Mucosa of descending colon (tissue), 3 donors: ENCODE measurements at regions not wholly inside any gene's neighbourhood (a gene's known extent, or its start where the extent isn't known, plus 50 kb on each side); places are given as distances from the start of the nearest gene placed in this dataset.
"Not testable (repeated sequence)": the region's sequence is repeated elsewhere in the genome, so short reads cannot be mapped to it uniquely, and the experiment has no call there.

Experiments
- ATAC-seq: fragments of 200-7000 bp; cut with Tn5 transposase; one replicate; pipeline ENCODE4 v1.9.1; 2020; ENCODE audit warnings: mild to moderate bottlenecking, moderate library complexity
- DNase-seq, 3 donors: peaks; one replicate each; pipeline ENCODE4 v3.0.0-alpha.2; 2020
- H3K36me3 ChIP-seq: fragments of 200-600 bp; one replicate; pipeline ENCODE4 v1.8.0; 2021; ENCODE audit warnings: low read depth, mild to moderate bottlenecking
- H3K4me1 ChIP-seq: fragments of 200-600 bp; one replicate; pipeline ENCODE4 v1.8.0; 2021; ENCODE audit warnings: low read depth, mild to moderate bottlenecking
- H3K4me3 ChIP-seq: fragments of 200-600 bp; one replicate; pipeline ENCODE4 v1.8.0; 2021; ENCODE audit warnings: mild to moderate bottlenecking
- H3K9me3 ChIP-seq: fragments of 200-600 bp; one replicate; pipeline ENCODE4 v1.8.0; 2021; ENCODE audit warnings: mild to moderate bottlenecking
- intact Hi-C, 2 donors: fragments of 100-400 bp; cut with DNase I in 1 of 2; cut with micrococcal nuclease in 1 of 2; formaldehyde crosslinking; loops; one replicate each; pipeline versions ENCODE4 v1.11.0 to v1.11.1; 2022; cut with DNase I, micrococcal nuclease
- TF ChIP-seq, protein P1 (sequence below): fragments of 200-600 bp; IDR thresholded peaks from one replicate; pipeline ENCODE4 v1.8.0; 2022; ENCODE audit warnings: antibody characterized with exemption, mild to moderate bottlenecking
- donor health status: DM: no; HTN: no; CAD: no; lungs with moderate emphysema.
- donor health status: DM: no; HTN: no; CAD: no.
- donor health status: DM: no; HTN: yes; CAD: no.

DNA sequence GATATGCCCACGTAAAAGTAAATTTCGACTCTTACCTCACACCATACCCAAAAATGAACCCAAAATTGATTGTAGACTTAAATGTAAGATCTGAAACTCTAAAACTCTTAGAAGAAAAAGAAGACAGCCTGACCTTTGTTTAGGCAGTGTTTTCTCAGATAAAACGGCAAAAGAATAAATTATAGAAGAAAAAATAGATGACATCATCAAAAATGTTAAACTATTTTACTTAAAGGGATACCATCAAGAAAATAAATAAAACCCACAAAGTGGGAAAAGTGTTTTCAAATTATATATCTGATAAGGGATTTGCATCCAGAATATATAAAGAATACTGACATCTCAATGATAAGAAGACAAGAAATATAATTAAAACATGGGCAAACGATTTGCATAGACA is 862.7 kb downstream of the DTWD2 start:
- Histone ChIP-seq H3K4me3 (no peak overlapping the region), H3K9me3 (no peaks in the 10 kb centered on the region), H3K4me1 (no peaks in the 10 kb centered on the region), H3K36me3 (no peaks in the 10 kb centered on the region)
- intact Hi-C loops = no loop called here
- TF ChIP-seq, protein P1, sequence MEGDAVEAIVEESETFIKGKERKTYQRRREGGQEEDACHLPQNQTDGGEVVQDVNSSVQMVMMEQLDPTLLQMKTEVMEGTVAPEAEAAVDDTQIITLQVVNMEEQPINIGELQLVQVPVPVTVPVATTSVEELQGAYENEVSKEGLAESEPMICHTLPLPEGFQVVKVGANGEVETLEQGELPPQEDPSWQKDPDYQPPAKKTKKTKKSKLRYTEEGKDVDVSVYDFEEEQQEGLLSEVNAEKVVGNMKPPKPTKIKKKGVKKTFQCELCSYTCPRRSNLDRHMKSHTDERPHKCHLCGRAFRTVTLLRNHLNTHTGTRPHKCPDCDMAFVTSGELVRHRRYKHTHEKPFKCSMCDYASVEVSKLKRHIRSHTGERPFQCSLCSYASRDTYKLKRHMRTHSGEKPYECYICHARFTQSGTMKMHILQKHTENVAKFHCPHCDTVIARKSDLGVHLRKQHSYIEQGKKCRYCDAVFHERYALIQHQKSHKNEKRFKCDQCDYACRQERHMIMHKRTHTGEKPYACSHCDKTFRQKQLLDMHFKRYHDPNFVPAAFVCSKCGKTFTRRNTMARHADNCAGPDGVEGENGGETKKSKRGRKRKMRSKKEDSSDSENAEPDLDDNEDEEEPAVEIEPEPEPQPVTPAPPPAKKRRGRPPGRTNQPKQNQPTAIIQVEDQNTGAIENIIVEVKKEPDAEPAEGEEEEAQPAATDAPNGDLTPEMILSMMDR = no peak
- ATAC-seq (no peak), DNase-seq (no peak)

DNA sequence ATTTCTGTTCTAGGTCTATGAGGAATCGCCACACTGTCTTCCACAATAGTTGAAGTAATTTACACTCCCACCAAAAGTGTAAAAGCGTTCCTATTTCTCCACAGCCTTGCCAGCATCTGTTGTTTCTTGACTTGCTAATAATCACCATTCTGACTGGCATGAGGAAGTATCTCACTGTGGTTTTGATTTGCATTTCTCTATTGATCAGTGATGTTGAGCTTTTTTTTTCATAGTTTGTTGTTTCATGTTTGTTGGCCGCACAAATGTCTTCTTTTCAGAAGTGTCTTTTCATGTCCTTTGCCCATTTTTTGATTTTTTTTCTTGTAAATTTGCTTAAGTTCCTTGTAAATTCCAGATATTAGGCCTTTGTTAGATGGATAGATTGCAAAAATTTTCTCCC is 867.1 kb downstream of the DTWD2 start:
- TF ChIP-seq, protein P1 = no peak
- Histone ChIP-seq H3K4me3 (no peak overlapping the region), H3K4me1 (no peaks in the 10 kb centered on the region), H3K9me3 (no peaks in the 10 kb centered on the region), H3K36me3 (no peaks in the 10 kb centered on the region)
- intact Hi-C loops = no loop called here
- DNase-seq = no peak
- ATAC-seq = no peak

DNA sequence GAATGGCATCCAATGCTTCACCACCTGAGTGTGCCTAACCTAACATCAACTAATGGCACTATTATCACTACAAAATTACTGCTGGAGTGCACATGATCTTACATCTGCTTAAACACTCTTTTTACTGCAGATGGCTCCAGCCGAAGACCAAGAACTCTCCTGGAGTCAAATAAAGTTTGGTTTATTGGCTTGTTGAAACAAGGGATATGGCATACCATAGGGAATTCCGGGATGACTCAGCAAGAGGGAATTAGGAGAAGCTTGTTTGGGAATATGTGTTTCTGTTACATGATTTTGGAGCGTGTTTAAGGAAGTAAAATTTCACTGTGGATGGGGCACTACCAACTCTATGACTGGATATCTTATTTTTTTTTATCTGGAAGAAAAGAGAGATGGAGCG is 872.6 kb downstream of the DTWD2 start:
- intact Hi-C loops = no loop called here
- Histone ChIP-seq H3K4me3 (no peak overlapping the region), H3K9me3 (no peaks in the 10 kb centered on the region), H3K4me1 (no peaks in the 10 kb centered on the region), H3K36me3 (no peaks in the 10 kb centered on the region)
- no peak for ATAC-seq
- DNase-seq = no peak
- TF ChIP-seq, protein P1 = no peak

DNA sequence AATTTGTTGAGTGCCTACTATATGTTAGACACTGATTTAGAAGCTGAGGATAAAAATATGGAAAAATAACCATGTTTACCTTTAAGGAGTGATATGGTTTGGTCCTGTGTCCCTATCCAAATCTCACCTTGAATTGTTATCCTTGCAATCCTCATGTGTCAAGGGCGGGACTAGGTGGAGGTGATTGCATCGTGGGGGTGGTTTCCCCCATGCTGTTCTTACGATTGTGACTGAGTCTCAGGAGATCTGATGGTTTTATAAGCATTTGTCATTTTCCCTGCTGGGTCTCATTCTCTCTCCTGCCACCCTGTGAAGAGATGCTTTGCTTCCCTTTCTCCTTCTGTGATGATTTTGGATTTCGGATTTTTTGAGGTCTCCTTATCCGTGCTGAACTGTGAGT is 876.4 kb downstream of the DTWD2 start:
- H3K4me1 ChIP-seq = no peaks in the 10 kb centered on the region
- no peaks in the 10 kb centered on the region for H3K36me3 ChIP-seq
- H3K4me3 ChIP-seq = no peak overlapping the region
- DNase-seq (no peak), ATAC-seq (no peak)
- TF ChIP-seq, protein P1 = no peak
- no peaks in the 10 kb centered on the region for H3K9me3 ChIP-seq
- intact Hi-C loops = no loop called here

DNA sequence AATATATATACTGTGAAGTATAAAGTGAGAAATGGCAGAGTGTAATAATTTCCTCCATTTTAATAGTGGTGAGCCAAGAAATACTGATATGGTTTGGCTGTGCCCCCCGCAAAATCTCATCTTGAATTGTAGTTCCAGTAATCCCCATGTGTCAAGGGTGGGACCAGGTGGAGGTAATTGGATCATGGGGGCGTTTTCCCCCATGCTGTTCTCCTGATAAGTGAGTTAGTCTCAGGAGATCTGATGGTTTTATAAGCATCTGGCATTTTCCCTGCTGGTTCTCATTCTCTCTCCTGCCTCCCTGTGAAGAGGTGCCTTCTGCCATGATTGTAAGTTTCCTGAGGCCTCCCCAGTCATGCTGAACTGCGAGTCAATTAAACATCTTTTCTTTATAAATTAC is 881.1 kb downstream of the DTWD2 start:
- ATAC-seq = not testable (repeated sequence)

DNA sequence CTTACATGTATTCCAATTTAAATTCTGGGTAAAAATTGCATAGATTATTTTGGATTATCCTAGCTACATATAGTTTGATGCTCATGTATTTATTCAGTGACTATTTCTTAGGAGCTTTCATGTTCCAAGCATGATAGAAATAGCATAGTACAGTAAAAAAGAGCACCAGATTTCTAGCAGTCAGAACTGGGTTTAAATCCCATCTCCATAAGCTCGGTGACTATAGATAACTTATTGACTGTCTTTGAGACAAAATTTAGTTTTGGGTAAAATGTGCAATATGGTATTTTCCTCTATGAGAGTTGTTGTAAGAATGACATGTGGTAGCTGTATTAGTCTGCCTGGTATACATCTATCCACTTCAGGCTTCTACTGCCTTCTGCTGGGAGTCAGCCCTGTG is 889.6 kb downstream of the DTWD2 start:
- DNase-seq (no peak), ATAC-seq (no peak)
- no peaks in the 10 kb centered on the region for H3K4me1 ChIP-seq
- TF ChIP-seq, protein P1 = no peak
- intact Hi-C loops = no loop called here
- no peak overlapping the region for H3K4me3 ChIP-seq
- H3K36me3 ChIP-seq = no peaks in the 10 kb centered on the region
- H3K9me3 ChIP-seq = no peaks in the 10 kb centered on the region

More for the DNA sequence above, 881.1 kb downstream of the DTWD2 start:
- intact Hi-C loops, H3K36me3 ChIP-seq, H3K4me3 ChIP-seq, H3K4me1 ChIP-seq, DNase-seq, H3K9me3 ChIP-seq: not testable (repeated sequence)
